K562 (cell line): ENCODE measurements at regions not wholly inside any gene's neighbourhood (a gene's known extent, or its start where the extent isn't known, plus 50 kb on each side); places are given as distances from the start of the nearest gene placed in this dataset.
A peak's percentile ranks its signal among the peaks of the same experiment; 100 is the strongest.

ENCODE experiments used
- ATAC-seq: fragments of 200-7000 bp; cut with Tn5 transposase; 3 replicates; pipeline ENCODE4 v1.9.1; 2020; ENCODE audit warnings: moderate library complexity
- BruUV-seq: library from RNA; stranded (reverse); fragments of 400-500 nt; replicated peaks from 2 replicates; lab custom pipeline; 2021; lab: Mats Ljungman, UMichigan
- CTCF ChIA-PET: fragments of 300-600 bp; formaldehyde crosslinking; extraction: SDS; loops from one replicate; lab custom pipeline; 2021; ENCODE audit warnings: low intra/inter-chr PET ratio; lab: Yijun Ruan, JAX
- POLR2A ChIA-PET: fragments of 300-600, 350-650 bp; sonication (Branson Sonifier 250); formaldehyde crosslinking; extraction: SDS; loops from one replicate; lab custom pipeline; 2021; ENCODE audit warnings: antibody characterized with exemption, inconsistent platforms; lab: Yijun Ruan, JAX
- DNase-seq, 4 experiments: peaks; one replicate each; pipeline versions ENCODE4 v3.0.0 to v3.0.0-alpha.2; 2011 to 2018; ENCODE audit warnings: low spot score in 3 of 4, mixed read lengths in 3 of 4; ENCODE audit errors: extremely low read depth in 1 of 4
- FAIRE-seq: peaks from 2 replicates; lab custom pipeline; 2011; peaks lifted over from hg19 to GRCh38; lab: Jason Lieb, UNC
- H2AFZ ChIP-seq: 2 replicates; pipeline ENCODE4 v1.6.0; 2011; ENCODE audit warnings: low read depth, low read length, control low read depth, inconsistent platforms
- H3K27ac ChIP-seq: fragments of 200-600 bp; 3 replicates; pipeline ENCODE4 v1.8.0; 2011; ENCODE audit warnings: low read depth, mild to moderate bottlenecking, control low read depth, inconsistent platforms, low read length, moderate library complexity, mixed read lengths; ENCODE audit errors: extremely low read depth
- H3K27me3 ChIP-seq, 2 experiments: fragments of 300-600 bp in 1 of 2; 2 replicates in 1 of 2; 3 replicates in 1 of 2; pipeline versions ENCODE4 v1.6.0 to v1.8.0; 2011; ENCODE audit warnings: inconsistent platforms in 2 of 2, low read length in 2 of 2, mild to moderate bottlenecking in 1 of 2, mixed read lengths in 1 of 2, moderate library complexity in 1 of 2; ENCODE audit not compliant: control insufficient read depth in 2 of 2, insufficient read depth in 2 of 2
- H3K36me3 ChIP-seq: fragments of 300-600 bp; 3 replicates; pipeline ENCODE4 v1.8.0; 2011; ENCODE audit warnings: mild to moderate bottlenecking, low read length, inconsistent platforms; ENCODE audit not compliant: control insufficient read depth, insufficient read depth
- H3K4me1 ChIP-seq, 2 experiments: fragments of 200-600 bp in 1 of 2; replicated peaks in 1 of 2; 2 replicates in 1 of 2; 3 replicates in 1 of 2; pipeline versions ENCODE4 v1.5.1 to v1.8.0; 2011; ENCODE audit warnings: inconsistent platforms in 2 of 2, low read length in 2 of 2, mild to moderate bottlenecking in 1 of 2, mixed read lengths in 1 of 2, moderate library complexity in 1 of 2; ENCODE audit not compliant: control insufficient read depth in 2 of 2, insufficient read depth in 2 of 2
- H3K4me2 ChIP-seq: 2 replicates; pipeline ENCODE4 v1.6.1; 2011; ENCODE audit warnings: low read length, control low read depth, inconsistent platforms, mixed read lengths; ENCODE audit not compliant: insufficient read depth
- H3K4me3 ChIP-seq: fragments of 200-600 bp; sonication (generic), shearing (Covaris generic); 2 replicates; pipeline ENCODE4 v1.5.1; 2016; ENCODE audit warnings: control low read depth, inconsistent platforms
- H3K79me2 ChIP-seq: fragments of 200-600 bp; 3 replicates; pipeline ENCODE4 v1.8.0; 2011; ENCODE audit warnings: low read length, inconsistent platforms; ENCODE audit not compliant: control insufficient read depth, insufficient read depth
- H3K9ac ChIP-seq, 2 experiments: 2 replicates each; pipeline versions ENCODE4 v1.6.0 to v1.6.1; 2011; ENCODE audit warnings: low read depth in 2 of 2, low read length in 2 of 2, control low read depth in 1 of 2, inconsistent platforms in 1 of 2, mild to moderate bottlenecking in 1 of 2, mixed read lengths in 1 of 2; ENCODE audit not compliant: insufficient read depth in 1 of 2
- H3K9me1 ChIP-seq: one replicate; pipeline ENCODE4 v1.6.0; 2011; ENCODE audit warnings: inconsistent platforms, mild to moderate bottlenecking, low read length, moderate library complexity; ENCODE audit not compliant: control insufficient read depth, insufficient read depth
- H3K9me3 ChIP-seq: replicated peaks from 2 replicates; pipeline ENCODE4 v1.5.1; 2011; ENCODE audit warnings: low read depth, low read length, inconsistent platforms; ENCODE audit not compliant: control insufficient read depth, insufficient read depth
- H4K20me1 ChIP-seq: replicated peaks from 2 replicates; pipeline ENCODE4 v1.6.1; 2011; ENCODE audit warnings: low read length, inconsistent platforms, mixed read lengths; ENCODE audit not compliant: control insufficient read depth, insufficient read depth
- CCNT2 ChIP-seq: IDR thresholded peaks from 2 replicates; pipeline ENCODE4 v1.6.1; 2011; ENCODE audit warnings: borderline replicate concordance, low read depth, mild to moderate bottlenecking, moderate library complexity, mixed read lengths, low read length; ENCODE audit not compliant: insufficient read length; ENCODE audit errors: extremely low read depth
- CEBPG ChIP-seq, 3 experiments: fragments of 200-800 bp in 1 of 3; sonication (Bioruptor generic) in 1 of 3; sonication (generic) in 1 of 3; formaldehyde crosslinking in 1 of 3; IDR thresholded peaks in 2 of 3; conservative IDR thresholded peaks in 1 of 3; 2 replicates each; pipeline versions ENCODE4 v1.6.1 to v1.8.0; 2016 to 2022; ENCODE audit warnings: missing compliant biosample characterization in 2 of 3, missing genetic modification characterization in 2 of 3, mild to moderate bottlenecking in 1 of 3, missing genetic modification reagents in 1 of 3
- CREM ChIP-seq: IDR thresholded peaks from 2 replicates; pipeline ENCODE4 v1.6.1; 2014; ENCODE audit warnings: antibody characterized with exemption, low read depth
- NUFIP1 ChIP-seq: fragments of 450-650 bp; IDR thresholded peaks from 2 replicates; pipeline ENCODE4 v1.6.1; 2018; ENCODE audit not compliant: partially characterized antibody
- SRSF9 ChIP-seq: fragments of 200-400 bp; formaldehyde crosslinking; IDR thresholded peaks from 2 replicates; pipeline ENCODE4 v1.6.1; 2017; ENCODE audit warnings: low read depth, low read length, borderline replicate concordance
- TFAM ChIP-seq: fragments of 250-450 bp; sonication (Bioruptor Pico); conservative IDR thresholded peaks from 2 replicates; pipeline ENCODE4 v1.5.0; 2021; ENCODE audit warnings: mild to moderate bottlenecking, moderate library complexity
- ZZZ3 ChIP-seq: fragments of 450-650 bp; IDR thresholded peaks from 2 replicates; pipeline ENCODE4 v1.6.1; 2016; ENCODE audit warnings: antibody characterized with exemption, mild to moderate bottlenecking, moderate library complexity
- WGBS: fragments of 100-300 bp; shearing (Covaris generic); methylation state at CpG from one replicate; pipeline ENCODE4 v1.1.6; 2016; ENCODE audit warnings: low coverage, mixed read lengths; ENCODE audit not compliant: insufficient coverage; ENCODE audit errors: missing lambda C conversion rate; 5-methylcytosine and 5-hydroxymethylcytosine counted together
- in situ Hi-C: fragments of 300-500 bp; cut with MboI; formaldehyde crosslinking; loops from 4 replicates; pipeline ENCODE4 v1.15.0; 2018; ENCODE audit warnings: inconsistent platforms, mixed read lengths
- intact Hi-C: fragments of 100-400 bp; cut with micrococcal nuclease; formaldehyde crosslinking; loops from 2 replicates; pipeline ENCODE4 v1.14.2; 2022
- TF ChIP-seq, protein P1 (sequence below): fragments of 250-450 bp; sonication (Bioruptor Pico); IDR thresholded peaks from 2 replicates; pipeline ENCODE4 v1.5.1; 2021; ENCODE audit warnings: mild to moderate bottlenecking
- TF ChIP-seq, protein P2 (sequence below), 2 experiments: fragments of 450-650 bp in 1 of 2; sonication (generic) in 1 of 2; formaldehyde crosslinking in 1 of 2; IDR thresholded peaks in 1 of 2; conservative IDR thresholded peaks in 1 of 2; 2 replicates each; pipeline versions ENCODE4 v1.6.1 to v1.8.1; 2016 to 2023; ENCODE audit warnings: mild to moderate bottlenecking in 2 of 2, moderate library complexity in 2 of 2, inconsistent platforms in 1 of 2, missing genetic modification reagents in 1 of 2
- TF ChIP-seq, protein P3 (sequence below): fragments of 450-650 bp; formaldehyde crosslinking; IDR thresholded peaks from 2 replicates; pipeline ENCODE4 v1.4.0; 2022; ENCODE audit warnings: mild to moderate bottlenecking, moderate library complexity

DNA sequence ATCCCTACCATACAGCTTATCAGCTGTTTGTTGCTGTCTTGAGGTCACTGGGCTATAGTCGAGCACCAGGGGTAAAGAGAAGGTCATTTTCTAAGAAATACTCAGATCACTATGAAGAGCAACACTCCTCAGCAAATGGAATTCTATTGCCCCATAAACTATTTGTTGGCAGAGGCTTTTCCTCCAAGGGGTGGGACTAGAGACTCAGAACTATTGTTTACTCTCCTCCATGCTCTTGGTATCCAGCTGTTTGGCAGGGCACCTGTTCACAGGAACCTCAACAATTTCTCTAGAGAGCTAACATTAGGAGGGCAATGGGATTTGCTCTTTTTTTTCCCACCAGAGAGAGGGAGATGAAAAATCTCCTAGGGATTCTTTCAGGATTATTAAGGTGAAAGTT, 249.1 kb upstream of the SPRED2 start:
- H4K20me1 ChIP-seq = no peaks in the 10 kb centered on the region
- in situ Hi-C loops (no loop called here), intact Hi-C loops (no loop called here)
- no peak overlapping the region for H3K9ac ChIP-seq
- H3K4me2 ChIP-seq = no peak overlapping the region
- peaks cover 0 to 7% of the 10 kb centered on the region in 2 experiments; a peak in 2 of 5 replicates for H3K27me3 ChIP-seq
- ChIA-PET POLR2A (interaction anchor here (0.7 to 1.4 kb wide), 2 partner anchors 13 to 19 kb away, joined by 3 read pairs; no protein-coding TSS in a partner anchor), CTCF (no interaction called here)
- no TSS peak for BruUV-seq
- H3K9me3 ChIP-seq = no peaks in the 10 kb centered on the region
- no peaks in the 10 kb centered on the region for H3K79me2 ChIP-seq
- no peaks in the 10 kb centered on the region for H3K9me1 ChIP-seq
- 0% methylated on average over 1 of the region's 1 CpG for WGBS
- H3K4me3 ChIP-seq = no peak overlapping the region
- TF ChIP-seq ZZZ3 (no peak), CREM (no peak)
- TF ChIP-seq, protein P1, sequence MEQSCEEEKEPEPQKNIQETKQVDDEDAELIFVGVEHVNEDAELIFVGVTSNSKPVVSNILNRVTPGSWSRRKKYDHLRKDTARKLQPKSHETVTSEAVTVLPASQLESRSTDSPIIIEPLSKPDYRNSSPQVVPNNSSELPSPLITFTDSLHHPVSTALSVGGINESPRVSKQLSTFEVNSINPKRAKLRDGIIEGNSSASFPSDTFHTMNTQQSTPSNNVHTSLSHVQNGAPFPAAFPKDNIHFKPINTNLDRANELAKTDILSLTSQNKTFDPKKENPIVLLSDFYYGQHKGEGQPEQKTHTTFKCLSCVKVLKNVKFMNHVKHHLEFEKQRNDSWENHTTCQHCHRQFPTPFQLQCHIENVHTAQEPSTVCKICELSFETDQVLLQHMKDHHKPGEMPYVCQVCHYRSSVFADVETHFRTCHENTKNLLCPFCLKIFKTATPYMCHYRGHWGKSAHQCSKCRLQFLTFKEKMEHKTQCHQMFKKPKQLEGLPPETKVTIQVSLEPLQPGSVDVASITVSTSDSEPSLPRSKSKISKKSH (CRISPR knock-in tag) = no peak
- TF ChIP-seq, all 486 proteins: peak for 0
- DNase-seq (no peak), ATAC-seq (no peak), FAIRE-seq (no peak)
- Histone ChIP-seq H3K27ac (no peak overlapping the region), H3K4me1 (no peaks in the 10 kb centered on the region), H2AFZ (no peak overlapping the region), H3K36me3 (no peaks in the 10 kb centered on the region)

DNA sequence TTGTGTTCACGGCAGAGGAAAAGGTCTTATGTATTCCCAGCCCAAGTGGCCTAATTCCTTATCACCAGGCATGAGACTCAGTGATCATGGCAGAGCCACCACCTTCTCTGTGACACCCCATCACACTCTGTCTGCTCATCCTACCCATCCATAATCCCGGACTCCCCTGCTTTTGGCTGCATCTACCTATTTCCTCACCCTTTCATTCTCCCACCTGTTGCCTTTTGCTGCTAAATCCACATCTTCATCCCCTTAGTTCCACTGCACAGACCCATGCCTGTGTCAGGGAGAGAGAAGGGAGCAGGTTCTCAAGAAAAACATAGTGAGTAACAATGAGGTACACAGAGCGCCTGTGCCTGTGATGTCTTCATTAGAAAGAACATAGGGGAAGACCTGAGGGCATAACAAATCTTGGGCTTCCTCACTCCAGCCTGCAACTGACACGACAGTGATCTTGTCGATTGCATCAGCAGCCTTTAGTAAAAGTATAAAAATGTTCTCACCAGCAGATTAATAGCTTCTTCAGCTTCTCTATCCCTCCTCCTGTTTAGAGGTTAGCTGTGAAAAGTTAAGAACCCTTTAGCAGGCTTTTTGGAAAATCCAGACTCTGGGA, 246.5 kb upstream of the SPRED2 start:
- WGBS = 2% methylated on average over 5 of the region's 5 CpGs
- TF ChIP-seq, protein P2, sequence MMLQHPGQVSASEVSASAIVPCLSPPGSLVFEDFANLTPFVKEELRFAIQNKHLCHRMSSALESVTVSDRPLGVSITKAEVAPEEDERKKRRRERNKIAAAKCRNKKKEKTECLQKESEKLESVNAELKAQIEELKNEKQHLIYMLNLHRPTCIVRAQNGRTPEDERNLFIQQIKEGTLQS (IDR thresholded peaks at IDR 0.05) = peak; percentile 67; the same call in 1 of the 2 replicates
- TF ChIP-seq, protein P2 (CRISPR knock-in tag; conservative IDR thresholded peaks at IDR 0.05) = no peak
- no peak for TF ChIP-seq CCNT2
- no peak for TF ChIP-seq NUFIP1
- no peak for TF ChIP-seq TFAM (CRISPR knock-in tag)
- no peak for TF ChIP-seq SRSF9
- no peak for TF ChIP-seq CEBPG (CRISPR knock-in tag; IDR thresholded peaks at IDR 0.05)
- peak; percentile 65 to 67 for TF ChIP-seq CEBPG (tag; conservative IDR thresholded peaks at IDR 0.05 in 1 of 2, IDR thresholded peaks at IDR 0.05 in 1 of 2)
- TF ChIP-seq, protein P3, sequence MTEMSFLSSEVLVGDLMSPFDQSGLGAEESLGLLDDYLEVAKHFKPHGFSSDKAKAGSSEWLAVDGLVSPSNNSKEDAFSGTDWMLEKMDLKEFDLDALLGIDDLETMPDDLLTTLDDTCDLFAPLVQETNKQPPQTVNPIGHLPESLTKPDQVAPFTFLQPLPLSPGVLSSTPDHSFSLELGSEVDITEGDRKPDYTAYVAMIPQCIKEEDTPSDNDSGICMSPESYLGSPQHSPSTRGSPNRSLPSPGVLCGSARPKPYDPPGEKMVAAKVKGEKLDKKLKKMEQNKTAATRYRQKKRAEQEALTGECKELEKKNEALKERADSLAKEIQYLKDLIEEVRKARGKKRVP (CRISPR knock-in tag) = peak; percentile 78

More for the DNA sequence above, 246.5 kb upstream of the SPRED2 start:
- H3K79me2 ChIP-seq = no peaks in the 10 kb centered on the region
- no peak overlapping the region for H3K4me3 ChIP-seq
- no peaks in the 10 kb centered on the region for H3K36me3 ChIP-seq
- H3K9me1 ChIP-seq = no peaks in the 10 kb centered on the region
- 0 out of 2 replicates have a peak, but pooled peaks cover 2% of the 10 kb centered on the region for H3K9me3 ChIP-seq
- H3K4me2 ChIP-seq = no peak overlapping the region
- peaks cover 0 to 5% of the 10 kb centered on the region in 2 experiments; a peak in 1 of 5 replicates for H3K27me3 ChIP-seq
- ChIA-PET CTCF (no interaction called here), POLR2A (no interaction called here)
- in situ Hi-C loops (no loop called here), intact Hi-C loops (no loop called here)
- no peak overlapping the region for H3K27ac ChIP-seq
- no peaks in the 10 kb centered on the region for H4K20me1 ChIP-seq
- H2AFZ ChIP-seq = no peak overlapping the region
- no TSS peak for BruUV-seq
- ATAC-seq (peak; percentile 53; the same call in 2 of the 3 replicates), FAIRE-seq (no peak), DNase-seq (no peak)
- H3K4me1 ChIP-seq = no peaks in the 10 kb centered on the region
- no peak overlapping the region for H3K9ac ChIP-seq
